HuH-7 (cell line): ENCODE measurements at regions not wholly inside any gene's neighbourhood (a gene's known extent, or its start where the extent isn't known, plus 50 kb on each side); places are given as distances from the start of the nearest gene placed in this dataset.

ENCODE experiments used
- DNase-seq: peaks from one replicate; pipeline ENCODE4 v3.0.0; 2011; ENCODE audit warnings: low spot score

DNA sequence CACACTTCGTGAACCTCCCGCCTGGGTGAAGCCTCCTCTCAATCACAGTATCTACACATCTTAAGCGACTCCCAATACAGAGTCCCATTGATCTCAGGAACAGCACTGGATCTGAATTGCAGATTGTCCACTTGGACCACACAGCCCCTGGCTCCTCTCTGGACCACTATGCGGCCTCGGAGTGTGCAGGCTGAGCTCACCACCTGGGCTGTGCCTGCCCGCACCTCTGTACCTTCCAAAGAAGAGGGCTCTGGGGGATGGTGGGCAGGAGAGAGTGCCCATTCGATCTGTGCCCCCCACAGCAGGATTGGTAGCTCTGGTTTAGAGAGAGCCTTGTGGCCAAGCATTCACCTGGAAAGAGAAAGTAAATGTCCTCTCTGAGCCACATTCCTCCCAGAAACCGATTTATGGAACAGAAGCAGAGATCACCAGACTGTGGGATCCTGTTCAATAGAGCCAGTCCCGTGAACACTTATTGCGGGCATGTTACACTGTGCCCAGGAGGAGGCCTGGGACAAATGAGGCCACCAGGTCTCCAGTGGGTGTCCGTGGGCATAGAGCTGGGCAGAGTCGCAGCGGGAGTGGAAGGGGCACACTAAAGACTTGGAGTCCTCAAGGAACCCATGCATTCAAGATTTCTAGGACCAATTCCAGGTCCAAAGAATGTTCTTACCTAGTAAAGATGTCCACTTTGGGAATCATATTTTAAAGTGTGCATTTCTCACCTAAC lies 141.6 kb upstream of the SOX1 start:
- DNase-seq: no peak

- DNase-seq: no peak
Observed at GRCh38 chr13:111926501-111927180, 140.3 kb upstream of the SOX1 start.

GRCh38 chr13:111927181-111927540 lies 139.8 kb upstream of the SOX1 start:
- DNase-seq: no peak

DNA sequence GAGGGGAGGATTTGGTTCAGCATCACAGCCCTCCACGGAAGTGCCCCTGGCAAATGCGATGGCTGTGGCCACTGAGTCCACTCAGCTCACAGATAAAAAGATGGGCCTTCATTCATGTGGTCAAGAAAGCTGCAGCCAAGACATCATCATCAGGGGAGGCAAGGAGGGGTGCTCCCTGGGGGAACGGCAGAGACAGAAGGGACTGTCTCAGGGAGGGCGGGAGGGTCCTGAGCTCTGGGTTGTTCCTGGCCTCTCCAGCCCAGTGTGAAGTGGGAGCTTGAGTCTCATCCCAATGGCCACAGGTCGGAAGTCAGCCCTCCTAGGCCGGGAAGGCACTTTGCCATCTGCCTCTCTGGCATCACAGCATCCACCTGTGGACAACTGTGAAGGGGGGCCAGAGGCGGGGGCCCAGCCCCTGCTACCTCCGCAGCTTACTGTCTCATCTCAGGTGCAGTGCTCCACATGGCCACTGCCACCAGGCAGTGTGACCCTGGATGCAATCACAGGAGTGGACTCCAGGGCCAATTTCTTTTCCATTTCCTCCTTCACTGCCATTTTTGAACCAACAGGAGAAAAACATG lies 137.8 kb upstream of the SOX1 start:
- no peak for DNase-seq

- no peak for DNase-seq
Observed at GRCh38 chr13:111936267-111936925, 130.6 kb upstream of the SOX1 start.

DNA sequence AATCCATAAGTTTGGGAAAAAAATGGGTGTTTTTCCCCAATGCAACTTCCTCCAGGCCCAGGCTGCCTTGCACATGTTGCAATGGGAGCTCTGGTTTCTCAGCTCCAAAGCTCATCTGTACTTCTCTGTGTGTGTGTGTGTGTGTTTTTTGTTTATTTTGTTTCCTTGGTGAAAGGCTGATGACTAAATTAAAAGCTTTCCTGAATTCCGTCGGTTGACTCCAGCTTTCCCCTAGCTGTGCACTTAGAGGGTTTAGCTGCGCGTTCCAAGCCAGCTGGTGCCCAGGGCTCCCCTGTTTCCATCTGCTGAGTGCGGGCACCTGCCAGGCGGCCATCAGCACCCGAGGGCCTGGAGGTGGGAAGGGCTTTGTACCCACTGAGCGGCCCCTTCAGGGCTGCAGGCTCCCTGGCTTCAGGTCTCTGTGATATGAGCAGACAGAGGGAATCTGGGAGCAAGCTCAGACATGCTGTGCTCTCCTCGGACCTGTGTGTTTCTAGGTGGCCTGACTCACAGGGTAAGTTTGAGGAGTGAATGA lies 129.1 kb upstream of the SOX1 start:
- no peak for DNase-seq

DNA sequence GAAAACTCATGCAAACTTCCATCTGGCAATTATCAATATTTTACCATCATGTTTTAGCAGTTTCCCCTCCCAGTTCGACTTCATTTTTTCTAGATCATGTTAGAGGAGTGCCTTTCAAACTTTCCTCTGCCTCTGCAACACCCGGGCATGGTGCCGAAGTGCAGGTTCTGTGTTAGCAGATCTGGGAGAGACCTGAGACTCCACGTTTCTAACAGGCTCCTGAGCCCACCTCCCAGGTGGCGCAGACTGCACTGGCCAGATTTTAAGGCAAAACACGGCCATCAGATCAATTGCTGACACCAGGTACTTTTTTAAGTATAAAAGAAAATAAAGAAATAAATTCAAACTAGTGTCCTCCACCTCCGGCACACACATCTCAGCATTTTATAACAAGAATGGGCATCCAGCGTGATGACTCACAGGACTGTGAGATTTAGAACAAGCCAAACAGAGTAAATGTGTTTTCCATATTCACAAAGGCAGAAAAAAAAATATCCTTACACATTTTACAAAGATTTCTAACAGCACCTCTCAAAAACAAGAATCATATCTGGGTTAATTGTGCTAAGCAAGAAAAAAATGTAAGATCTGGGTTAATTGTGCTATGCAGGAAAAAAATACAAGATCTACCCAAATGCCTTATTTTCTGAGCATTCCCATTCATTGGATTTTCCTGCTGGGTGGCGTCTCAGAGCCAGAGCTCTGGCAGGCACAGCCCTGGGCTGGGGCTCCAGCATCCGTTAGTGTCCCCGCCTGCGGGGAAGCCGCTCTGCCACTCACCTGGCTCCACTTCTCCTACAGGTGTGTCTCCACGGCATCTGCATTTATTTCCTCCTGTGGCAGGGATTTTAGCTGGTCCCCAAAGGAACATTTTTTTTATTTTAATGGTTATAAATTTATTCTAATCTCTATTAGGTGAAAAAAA lies 127.9 kb upstream of the SOX1 start:
- no peak for DNase-seq

DNA sequence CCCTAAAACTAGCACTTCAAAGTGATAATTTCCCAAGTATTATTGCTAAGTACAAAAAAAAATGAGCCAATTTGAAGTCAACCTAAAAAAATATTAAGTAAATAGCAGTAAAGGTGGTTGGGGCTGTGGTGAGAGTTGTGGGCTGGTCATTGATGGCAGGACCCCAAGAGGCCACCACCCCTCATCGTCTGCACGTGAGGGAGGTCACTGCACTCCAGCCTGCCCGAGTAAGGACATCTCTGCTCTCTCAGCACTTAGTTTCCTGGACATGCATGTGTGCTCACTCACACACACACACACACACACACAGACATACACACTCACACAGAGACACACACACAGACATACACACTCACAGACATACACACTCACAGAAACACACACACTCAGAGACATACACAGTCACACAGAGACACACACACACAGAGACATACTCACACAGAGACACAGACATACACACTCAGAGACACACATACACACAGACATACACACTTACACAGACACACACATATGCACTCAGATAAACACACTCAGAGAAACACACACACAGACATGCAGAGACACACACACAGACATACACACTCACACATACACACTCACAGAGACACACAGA lies 127.2 kb upstream of the SOX1 start:
- no peak for DNase-seq

DNA sequence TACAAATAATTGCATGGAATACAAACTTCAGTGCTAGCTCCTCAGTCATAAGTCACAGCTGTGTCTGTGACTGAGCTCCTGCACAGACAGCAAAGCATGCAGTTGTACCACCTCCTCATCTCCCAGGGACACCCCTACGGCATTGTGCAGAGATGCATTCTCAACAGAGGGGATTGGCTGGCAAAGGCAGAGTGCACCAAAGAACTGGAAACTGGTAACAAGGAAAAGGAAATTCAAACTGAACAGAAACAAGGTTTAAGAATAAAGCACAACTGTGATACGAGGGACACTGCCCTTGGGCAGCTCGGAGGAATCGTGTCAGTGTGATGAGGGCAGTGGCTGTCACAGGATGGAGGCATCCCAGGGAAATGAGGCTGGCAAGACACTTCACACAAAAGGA lies 126.1 kb upstream of the SOX1 start:
- DNase-seq: no peak

DNA sequence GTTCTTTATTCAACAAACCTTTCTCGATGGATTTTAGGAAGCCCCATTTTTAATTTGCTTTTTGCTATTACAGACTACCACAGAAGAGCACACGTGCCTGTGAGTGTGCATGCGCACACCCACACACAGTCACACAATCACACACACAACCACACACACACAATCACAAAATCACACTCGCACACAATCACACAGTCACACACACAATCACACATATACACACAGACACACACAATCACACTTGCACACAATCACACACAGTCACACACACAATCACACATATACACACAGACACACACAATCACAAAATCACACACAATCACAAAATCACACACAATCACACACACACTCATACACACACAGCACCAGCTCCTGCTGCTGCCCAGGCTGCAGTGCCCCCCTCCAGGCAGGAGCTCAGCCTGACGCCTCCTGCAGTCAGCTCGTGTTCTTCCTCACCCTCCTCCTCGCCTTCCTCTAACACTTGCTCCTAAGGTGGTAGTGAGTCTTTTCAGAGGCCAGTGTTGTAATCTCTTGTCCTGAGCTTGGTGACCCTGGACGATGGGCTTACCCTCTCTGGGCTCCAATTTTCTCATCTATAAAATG lies 125.0 kb upstream of the SOX1 start:
- DNase-seq: no peak

- DNase-seq: no peak
Observed at GRCh38 chr13:111943229-111943795, 123.6 kb upstream of the SOX1 start.

DNA sequence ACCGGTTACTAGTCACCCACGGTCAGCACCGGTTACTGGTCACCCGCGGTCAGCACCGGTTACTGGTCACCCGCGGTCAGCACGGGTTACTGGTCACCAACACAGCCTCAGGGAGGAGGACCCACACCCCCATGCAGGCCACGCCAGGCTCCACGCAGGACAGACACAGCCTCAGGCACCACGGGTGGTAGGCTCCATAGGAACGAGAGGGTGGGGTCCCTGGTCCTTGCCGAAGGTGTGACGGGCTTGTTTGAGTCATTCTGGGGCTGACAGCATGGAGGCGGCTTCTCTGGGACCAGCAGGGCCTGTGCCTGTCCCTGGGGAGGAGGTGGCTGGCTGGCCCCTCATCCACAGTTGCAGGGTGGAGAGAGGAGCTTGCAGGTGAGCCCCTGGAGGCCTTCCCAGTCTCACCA lies 122.8 kb upstream of the SOX1 start:
- no peak for DNase-seq

DNA sequence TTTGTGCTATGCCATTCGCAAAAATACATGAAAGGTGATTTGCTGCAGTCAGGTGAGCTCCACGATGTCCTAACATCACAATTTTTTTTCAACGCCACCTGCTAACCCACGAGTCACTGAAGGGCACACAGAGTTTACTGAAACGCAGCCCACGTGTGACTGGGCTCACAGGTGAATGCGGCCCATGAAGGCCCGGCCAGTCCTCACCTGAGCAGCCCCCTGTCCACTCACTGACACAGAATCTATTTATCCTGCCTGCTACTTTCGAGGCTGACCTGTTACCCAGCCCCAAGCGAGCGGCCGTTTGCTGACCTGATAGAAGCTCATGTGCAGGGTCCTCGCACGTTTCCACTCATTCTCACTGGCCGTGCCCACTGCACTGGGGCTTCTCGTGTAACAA lies 121.9 kb upstream of the SOX1 start:
- no peak for DNase-seq

- DNase-seq: no peak
Observed at GRCh38 chr13:111946214-111946613, 120.7 kb upstream of the SOX1 start.

- DNase-seq: no peak
Observed at GRCh38 chr13:111947026-111947810, 119.7 kb upstream of the SOX1 start.

GRCh38 chr13:111947876-111948275 lies 119.1 kb upstream of the SOX1 start:
- DNase-seq: no peak

GRCh38 chr13:111948281-111948680 lies 118.7 kb upstream of the SOX1 start:
- no peak for DNase-seq

DNA sequence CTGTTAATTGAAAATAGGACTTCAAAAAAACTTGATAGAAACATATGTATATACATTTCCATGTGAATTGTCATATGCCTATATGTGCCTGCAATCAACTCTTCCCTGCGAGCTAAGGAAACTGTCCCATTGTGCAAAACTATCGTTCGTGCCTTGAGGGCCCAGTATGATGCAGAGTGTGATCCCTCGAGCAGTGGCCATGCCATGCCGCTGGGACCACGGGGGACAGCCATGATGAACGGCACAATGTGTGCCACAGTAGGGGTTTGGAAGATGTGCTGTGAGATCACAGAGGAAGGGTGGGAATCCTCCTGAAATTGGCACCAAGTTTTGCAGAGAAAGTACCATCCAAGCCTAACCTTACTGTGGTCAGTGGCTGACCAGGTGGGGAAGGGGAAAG lies 118.1 kb upstream of the SOX1 start:
- no peak for DNase-seq

- DNase-seq: no peak
Observed at GRCh38 chr13:111949311-111949710, 117.6 kb upstream of the SOX1 start.

GRCh38 chr13:111950697-111951096 lies 116.3 kb upstream of the SOX1 start:
- no peak for DNase-seq
